K562 (cell line): ENCODE measurements at regions not wholly inside any gene's neighbourhood (a gene's known extent, or its start where the extent isn't known, plus 50 kb on each side); places are given as distances from the start of the nearest gene placed in this dataset.

Experiments
- ATAC-seq: fragments of 200-7000 bp; cut with Tn5 transposase; 3 replicates; pipeline ENCODE4 v1.9.1; 2020; ENCODE audit warnings: moderate library complexity
- BruUV-seq: library from RNA; stranded (reverse); fragments of 400-500 nt; replicated peaks from 2 replicates; lab custom pipeline; 2021; lab: Mats Ljungman, UMichigan
- CTCF ChIA-PET: fragments of 300-600 bp; formaldehyde crosslinking; extraction: SDS; loops from one replicate; lab custom pipeline; 2021; ENCODE audit warnings: low intra/inter-chr PET ratio; lab: Yijun Ruan, JAX
- POLR2A ChIA-PET: fragments of 300-600, 350-650 bp; sonication (Branson Sonifier 250); formaldehyde crosslinking; extraction: SDS; loops from one replicate; lab custom pipeline; 2021; ENCODE audit warnings: antibody characterized with exemption, inconsistent platforms; lab: Yijun Ruan, JAX
- DNase-seq, 4 experiments: peaks; one replicate each; pipeline versions ENCODE4 v3.0.0 to v3.0.0-alpha.2; 2011 to 2018; ENCODE audit warnings: low spot score in 3 of 4, mixed read lengths in 3 of 4; ENCODE audit errors: extremely low read depth in 1 of 4
- FAIRE-seq: peaks from 2 replicates; lab custom pipeline; 2011; peaks lifted over from hg19 to GRCh38; lab: Jason Lieb, UNC
- H2AFZ ChIP-seq: 2 replicates; pipeline ENCODE4 v1.6.0; 2011; ENCODE audit warnings: low read depth, low read length, control low read depth, inconsistent platforms
- H3K27ac ChIP-seq: fragments of 200-600 bp; 3 replicates; pipeline ENCODE4 v1.8.0; 2011; ENCODE audit warnings: low read depth, mild to moderate bottlenecking, control low read depth, inconsistent platforms, low read length, moderate library complexity, mixed read lengths; ENCODE audit errors: extremely low read depth
- H3K27me3 ChIP-seq, 2 experiments: fragments of 300-600 bp in 1 of 2; 2 replicates in 1 of 2; 3 replicates in 1 of 2; pipeline versions ENCODE4 v1.6.0 to v1.8.0; 2011; ENCODE audit warnings: inconsistent platforms in 2 of 2, low read length in 2 of 2, mild to moderate bottlenecking in 1 of 2, mixed read lengths in 1 of 2, moderate library complexity in 1 of 2; ENCODE audit not compliant: control insufficient read depth in 2 of 2, insufficient read depth in 2 of 2
- H3K36me3 ChIP-seq: fragments of 300-600 bp; 3 replicates; pipeline ENCODE4 v1.8.0; 2011; ENCODE audit warnings: mild to moderate bottlenecking, low read length, inconsistent platforms; ENCODE audit not compliant: control insufficient read depth, insufficient read depth
- H3K4me1 ChIP-seq, 2 experiments: fragments of 200-600 bp in 1 of 2; replicated peaks in 1 of 2; 2 replicates in 1 of 2; 3 replicates in 1 of 2; pipeline versions ENCODE4 v1.5.1 to v1.8.0; 2011; ENCODE audit warnings: inconsistent platforms in 2 of 2, low read length in 2 of 2, mild to moderate bottlenecking in 1 of 2, mixed read lengths in 1 of 2, moderate library complexity in 1 of 2; ENCODE audit not compliant: control insufficient read depth in 2 of 2, insufficient read depth in 2 of 2
- H3K4me2 ChIP-seq: 2 replicates; pipeline ENCODE4 v1.6.1; 2011; ENCODE audit warnings: low read length, control low read depth, inconsistent platforms, mixed read lengths; ENCODE audit not compliant: insufficient read depth
- H3K4me3 ChIP-seq: fragments of 200-600 bp; sonication (generic), shearing (Covaris generic); 2 replicates; pipeline ENCODE4 v1.5.1; 2016; ENCODE audit warnings: control low read depth, inconsistent platforms
- H3K79me2 ChIP-seq: fragments of 200-600 bp; 3 replicates; pipeline ENCODE4 v1.8.0; 2011; ENCODE audit warnings: low read length, inconsistent platforms; ENCODE audit not compliant: control insufficient read depth, insufficient read depth
- H3K9ac ChIP-seq, 2 experiments: 2 replicates each; pipeline versions ENCODE4 v1.6.0 to v1.6.1; 2011; ENCODE audit warnings: low read depth in 2 of 2, low read length in 2 of 2, control low read depth in 1 of 2, inconsistent platforms in 1 of 2, mild to moderate bottlenecking in 1 of 2, mixed read lengths in 1 of 2; ENCODE audit not compliant: insufficient read depth in 1 of 2
- H3K9me1 ChIP-seq: one replicate; pipeline ENCODE4 v1.6.0; 2011; ENCODE audit warnings: inconsistent platforms, mild to moderate bottlenecking, low read length, moderate library complexity; ENCODE audit not compliant: control insufficient read depth, insufficient read depth
- H3K9me3 ChIP-seq: replicated peaks from 2 replicates; pipeline ENCODE4 v1.5.1; 2011; ENCODE audit warnings: low read depth, low read length, inconsistent platforms; ENCODE audit not compliant: control insufficient read depth, insufficient read depth
- H4K20me1 ChIP-seq: replicated peaks from 2 replicates; pipeline ENCODE4 v1.6.1; 2011; ENCODE audit warnings: low read length, inconsistent platforms, mixed read lengths; ENCODE audit not compliant: control insufficient read depth, insufficient read depth
- NFE2 ChIP-seq: IDR thresholded peaks from 2 replicates; pipeline ENCODE4 v1.6.1; 2014; ENCODE audit warnings: antibody characterized with exemption, low read depth
- RFX7 ChIP-seq: fragments of 250-450 bp; sonication (Bioruptor Pico); IDR thresholded peaks from 2 replicates; pipeline ENCODE4 v1.5.1; 2021; ENCODE audit warnings: mild to moderate bottlenecking
- in situ Hi-C: fragments of 300-500 bp; cut with MboI; formaldehyde crosslinking; loops from 4 replicates; pipeline ENCODE4 v1.15.0; 2018; ENCODE audit warnings: inconsistent platforms, mixed read lengths
- intact Hi-C: fragments of 100-400 bp; cut with micrococcal nuclease; formaldehyde crosslinking; loops from 2 replicates; pipeline ENCODE4 v1.14.2; 2022

GRCh38 chr12:106010741-106011140, 128.0 kb downstream of the NUAK1 start:
- no peak overlapping the region for H3K4me2 ChIP-seq
- intact Hi-C loops: no loop called here

More at GRCh38 chr12:106010741-106011140, 128.0 kb downstream of the NUAK1 start:
- Histone ChIP-seq H4K20me1 (no peaks in the 10 kb centered on the region), H3K9me3 (no peaks in the 10 kb centered on the region), H3K4me1 (no peaks in the 10 kb centered on the region), H3K9ac (no peak overlapping the region), H3K4me3 (no peak overlapping the region)
- no TSS peak for BruUV-seq
- POLR2A ChIA-PET: no interaction called here
- CTCF ChIA-PET: no interaction called here
- TF ChIP-seq NFE2 (no peak), RFX7 (no peak)
- TF ChIP-seq, all 486 proteins: peak for 0
- H2AFZ ChIP-seq: no peak overlapping the region
- no peaks in the 10 kb centered on the region; a peak in 1 of 5 replicates for H3K27me3 ChIP-seq
- no peak for FAIRE-seq
- no peaks in the 10 kb centered on the region for H3K79me2 ChIP-seq
- no peak for ATAC-seq
- DNase-seq: no peak
- in situ Hi-C loops: no loop called here
- no peaks in the 10 kb centered on the region for H3K9me1 ChIP-seq
- H3K36me3 ChIP-seq: no peaks in the 10 kb centered on the region
- H3K27ac ChIP-seq: no peak overlapping the region
